ENCODE measurements at regions not wholly inside any gene's neighbourhood (a gene's known extent, or its start where the extent isn't known, plus 50 kb on each side); places are given as distances from the start of the nearest gene placed in this dataset.

DNA sequence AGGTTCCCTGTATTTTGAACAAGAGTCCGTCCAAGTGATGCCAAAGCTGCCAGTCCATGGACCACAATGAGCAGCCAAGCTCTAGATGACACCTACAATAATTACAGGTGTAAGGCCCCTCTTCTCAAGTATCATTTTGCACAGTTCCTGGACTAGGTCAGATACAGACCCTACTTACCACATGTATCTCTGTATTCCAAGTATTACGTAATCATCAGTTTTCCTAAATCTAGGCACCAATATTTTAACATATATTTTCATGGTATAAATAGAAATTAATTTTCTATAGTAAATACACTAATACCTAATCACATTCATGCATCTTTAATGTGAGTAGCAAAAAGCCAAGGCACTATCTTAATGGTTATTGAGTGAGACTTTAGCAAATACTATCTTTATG lies 157.0 kb upstream of the PRSS1 start (continued):
- TF ChIP-seq, protein P1, sequence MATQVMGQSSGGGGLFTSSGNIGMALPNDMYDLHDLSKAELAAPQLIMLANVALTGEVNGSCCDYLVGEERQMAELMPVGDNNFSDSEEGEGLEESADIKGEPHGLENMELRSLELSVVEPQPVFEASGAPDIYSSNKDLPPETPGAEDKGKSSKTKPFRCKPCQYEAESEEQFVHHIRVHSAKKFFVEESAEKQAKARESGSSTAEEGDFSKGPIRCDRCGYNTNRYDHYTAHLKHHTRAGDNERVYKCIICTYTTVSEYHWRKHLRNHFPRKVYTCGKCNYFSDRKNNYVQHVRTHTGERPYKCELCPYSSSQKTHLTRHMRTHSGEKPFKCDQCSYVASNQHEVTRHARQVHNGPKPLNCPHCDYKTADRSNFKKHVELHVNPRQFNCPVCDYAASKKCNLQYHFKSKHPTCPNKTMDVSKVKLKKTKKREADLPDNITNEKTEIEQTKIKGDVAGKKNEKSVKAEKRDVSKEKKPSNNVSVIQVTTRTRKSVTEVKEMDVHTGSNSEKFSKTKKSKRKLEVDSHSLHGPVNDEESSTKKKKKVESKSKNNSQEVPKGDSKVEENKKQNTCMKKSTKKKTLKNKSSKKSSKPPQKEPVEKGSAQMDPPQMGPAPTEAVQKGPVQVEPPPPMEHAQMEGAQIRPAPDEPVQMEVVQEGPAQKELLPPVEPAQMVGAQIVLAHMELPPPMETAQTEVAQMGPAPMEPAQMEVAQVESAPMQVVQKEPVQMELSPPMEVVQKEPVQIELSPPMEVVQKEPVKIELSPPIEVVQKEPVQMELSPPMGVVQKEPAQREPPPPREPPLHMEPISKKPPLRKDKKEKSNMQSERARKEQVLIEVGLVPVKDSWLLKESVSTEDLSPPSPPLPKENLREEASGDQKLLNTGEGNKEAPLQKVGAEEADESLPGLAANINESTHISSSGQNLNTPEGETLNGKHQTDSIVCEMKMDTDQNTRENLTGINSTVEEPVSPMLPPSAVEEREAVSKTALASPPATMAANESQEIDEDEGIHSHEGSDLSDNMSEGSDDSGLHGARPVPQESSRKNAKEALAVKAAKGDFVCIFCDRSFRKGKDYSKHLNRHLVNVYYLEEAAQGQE (IDR thresholded peaks at IDR 0.05; ENCODE audit: unreplicated experiment): no peak
- TF ChIP-seq, protein P2, sequence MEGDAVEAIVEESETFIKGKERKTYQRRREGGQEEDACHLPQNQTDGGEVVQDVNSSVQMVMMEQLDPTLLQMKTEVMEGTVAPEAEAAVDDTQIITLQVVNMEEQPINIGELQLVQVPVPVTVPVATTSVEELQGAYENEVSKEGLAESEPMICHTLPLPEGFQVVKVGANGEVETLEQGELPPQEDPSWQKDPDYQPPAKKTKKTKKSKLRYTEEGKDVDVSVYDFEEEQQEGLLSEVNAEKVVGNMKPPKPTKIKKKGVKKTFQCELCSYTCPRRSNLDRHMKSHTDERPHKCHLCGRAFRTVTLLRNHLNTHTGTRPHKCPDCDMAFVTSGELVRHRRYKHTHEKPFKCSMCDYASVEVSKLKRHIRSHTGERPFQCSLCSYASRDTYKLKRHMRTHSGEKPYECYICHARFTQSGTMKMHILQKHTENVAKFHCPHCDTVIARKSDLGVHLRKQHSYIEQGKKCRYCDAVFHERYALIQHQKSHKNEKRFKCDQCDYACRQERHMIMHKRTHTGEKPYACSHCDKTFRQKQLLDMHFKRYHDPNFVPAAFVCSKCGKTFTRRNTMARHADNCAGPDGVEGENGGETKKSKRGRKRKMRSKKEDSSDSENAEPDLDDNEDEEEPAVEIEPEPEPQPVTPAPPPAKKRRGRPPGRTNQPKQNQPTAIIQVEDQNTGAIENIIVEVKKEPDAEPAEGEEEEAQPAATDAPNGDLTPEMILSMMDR (conservative IDR thresholded peaks at IDR 0.05; ENCODE audit: low read depth in 2 of 2): no peak
- TF ChIP-seq CREB1 (CRISPR knock-in tag; IDR thresholded peaks at IDR 0.05; ENCODE audit: low read depth): no peak

DNA sequence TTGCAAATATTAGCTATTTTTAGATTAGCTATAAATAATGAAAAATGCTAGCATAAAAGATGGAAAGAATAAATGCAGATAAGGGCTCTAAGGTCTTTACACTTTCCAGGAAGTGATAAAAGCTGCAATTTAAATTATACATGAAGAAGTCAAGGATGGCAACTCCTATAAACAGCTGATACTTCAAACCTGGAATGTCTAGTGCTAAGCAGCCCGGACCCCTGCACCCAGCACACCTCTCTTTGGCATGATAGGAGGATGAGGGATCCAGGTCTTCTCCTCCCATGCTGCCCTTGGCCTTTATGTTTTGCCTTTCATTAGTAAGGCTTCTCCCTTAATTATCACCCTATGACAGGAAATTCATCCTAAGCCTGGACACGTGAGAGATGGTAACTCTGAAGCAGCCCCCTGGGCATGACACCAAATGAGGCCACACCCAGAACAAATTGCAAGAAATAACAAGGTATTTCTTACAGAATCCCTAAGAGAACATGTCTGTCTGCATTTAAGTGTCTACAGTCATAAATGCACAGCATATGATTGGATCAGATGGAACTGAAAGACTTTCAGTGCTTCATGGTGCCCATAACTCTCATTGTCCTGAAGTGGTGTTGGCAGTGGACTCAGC lies 158.3 kb upstream of the PRSS1 start:
- H3K36me3 ChIP-seq (ENCODE audit: insufficient read depth): no peaks in the 10 kb centered on the region
- H3K27me3 Mint-ChIP-seq (ENCODE audit: insufficient read depth, low read depth, poor library complexity): no peaks in the 10 kb centered on the region
- no peak overlapping the region for H2AFZ ChIP-seq
- H3K4me1 Mint-ChIP-seq: no peaks in the 10 kb centered on the region
- no peaks in the 10 kb centered on the region for H3K9me3 Mint-ChIP-seq
- H3K27me3 ChIP-seq (ENCODE audit: insufficient read depth): no peaks in the 10 kb centered on the region
- no peaks in the 10 kb centered on the region for H4K20me1 ChIP-seq (replicated peaks; ENCODE audit: insufficient read depth)
- H3K36me3 Mint-ChIP-seq (ENCODE audit: low read depth): no peaks in the 10 kb centered on the region
- H3K27ac ChIP-seq (ENCODE audit: low read depth): no peak overlapping the region
- no peak overlapping the region for H3K4me3 Mint-ChIP-seq
- H3F3A ChIP-seq (replicated peaks; ENCODE audit: low read depth): no peaks in the 10 kb centered on the region
- H3K27ac Mint-ChIP-seq: no peak overlapping the region
- H3K4me2 ChIP-seq: no peak overlapping the region
- no peaks in the 10 kb centered on the region for H3K9me2 ChIP-seq (ENCODE audit: insufficient read depth)
- H3K4me3 ChIP-seq: no peak overlapping the region
- ATAC-seq (no peak), DNase-seq (ENCODE audit: low spot score) (no peak)
- no peaks in the 10 kb centered on the region for H3K4me1 ChIP-seq (ENCODE audit: insufficient read depth)
- no peaks in the 10 kb centered on the region for H3K79me2 ChIP-seq (replicated peaks; ENCODE audit: insufficient read depth)
- TF ChIP-seq EZH2 (IDR thresholded peaks at IDR 0.05; ENCODE audit: low read depth, unreplicated experiment): no peak
- TF ChIP-seq EZH2phosphoT487 (IDR thresholded peaks at IDR 0.05; ENCODE audit: unreplicated experiment): no peak
- TF ChIP-seq JUNB (IDR thresholded peaks at IDR 0.05; ENCODE audit: unreplicated experiment): no peak
- no peak for TF ChIP-seq NANOG (IDR thresholded peaks at IDR 0.05; ENCODE audit: borderline replicate concordance)
- TF ChIP-seq, protein P3, sequence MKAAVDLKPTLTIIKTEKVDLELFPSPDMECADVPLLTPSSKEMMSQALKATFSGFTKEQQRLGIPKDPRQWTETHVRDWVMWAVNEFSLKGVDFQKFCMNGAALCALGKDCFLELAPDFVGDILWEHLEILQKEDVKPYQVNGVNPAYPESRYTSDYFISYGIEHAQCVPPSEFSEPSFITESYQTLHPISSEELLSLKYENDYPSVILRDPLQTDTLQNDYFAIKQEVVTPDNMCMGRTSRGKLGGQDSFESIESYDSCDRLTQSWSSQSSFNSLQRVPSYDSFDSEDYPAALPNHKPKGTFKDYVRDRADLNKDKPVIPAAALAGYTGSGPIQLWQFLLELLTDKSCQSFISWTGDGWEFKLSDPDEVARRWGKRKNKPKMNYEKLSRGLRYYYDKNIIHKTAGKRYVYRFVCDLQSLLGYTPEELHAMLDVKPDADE (IDR thresholded peaks at IDR 0.05): no peak
- TF ChIP-seq ZNF114 (CRISPR knock-in tag; IDR thresholded peaks at IDR 0.05): no peak
- TF ChIP-seq STAT1 (IDR thresholded peaks at IDR 0.05; ENCODE audit: unreplicated experiment): no peak
- no peak for TF ChIP-seq POLR2AphosphoS5 (IDR thresholded peaks at IDR 0.05; ENCODE audit: low read depth)
- TF ChIP-seq CREB1 (CRISPR knock-in tag; IDR thresholded peaks at IDR 0.05; ENCODE audit: low read depth): no peak
- TF ChIP-seq, protein P4, sequence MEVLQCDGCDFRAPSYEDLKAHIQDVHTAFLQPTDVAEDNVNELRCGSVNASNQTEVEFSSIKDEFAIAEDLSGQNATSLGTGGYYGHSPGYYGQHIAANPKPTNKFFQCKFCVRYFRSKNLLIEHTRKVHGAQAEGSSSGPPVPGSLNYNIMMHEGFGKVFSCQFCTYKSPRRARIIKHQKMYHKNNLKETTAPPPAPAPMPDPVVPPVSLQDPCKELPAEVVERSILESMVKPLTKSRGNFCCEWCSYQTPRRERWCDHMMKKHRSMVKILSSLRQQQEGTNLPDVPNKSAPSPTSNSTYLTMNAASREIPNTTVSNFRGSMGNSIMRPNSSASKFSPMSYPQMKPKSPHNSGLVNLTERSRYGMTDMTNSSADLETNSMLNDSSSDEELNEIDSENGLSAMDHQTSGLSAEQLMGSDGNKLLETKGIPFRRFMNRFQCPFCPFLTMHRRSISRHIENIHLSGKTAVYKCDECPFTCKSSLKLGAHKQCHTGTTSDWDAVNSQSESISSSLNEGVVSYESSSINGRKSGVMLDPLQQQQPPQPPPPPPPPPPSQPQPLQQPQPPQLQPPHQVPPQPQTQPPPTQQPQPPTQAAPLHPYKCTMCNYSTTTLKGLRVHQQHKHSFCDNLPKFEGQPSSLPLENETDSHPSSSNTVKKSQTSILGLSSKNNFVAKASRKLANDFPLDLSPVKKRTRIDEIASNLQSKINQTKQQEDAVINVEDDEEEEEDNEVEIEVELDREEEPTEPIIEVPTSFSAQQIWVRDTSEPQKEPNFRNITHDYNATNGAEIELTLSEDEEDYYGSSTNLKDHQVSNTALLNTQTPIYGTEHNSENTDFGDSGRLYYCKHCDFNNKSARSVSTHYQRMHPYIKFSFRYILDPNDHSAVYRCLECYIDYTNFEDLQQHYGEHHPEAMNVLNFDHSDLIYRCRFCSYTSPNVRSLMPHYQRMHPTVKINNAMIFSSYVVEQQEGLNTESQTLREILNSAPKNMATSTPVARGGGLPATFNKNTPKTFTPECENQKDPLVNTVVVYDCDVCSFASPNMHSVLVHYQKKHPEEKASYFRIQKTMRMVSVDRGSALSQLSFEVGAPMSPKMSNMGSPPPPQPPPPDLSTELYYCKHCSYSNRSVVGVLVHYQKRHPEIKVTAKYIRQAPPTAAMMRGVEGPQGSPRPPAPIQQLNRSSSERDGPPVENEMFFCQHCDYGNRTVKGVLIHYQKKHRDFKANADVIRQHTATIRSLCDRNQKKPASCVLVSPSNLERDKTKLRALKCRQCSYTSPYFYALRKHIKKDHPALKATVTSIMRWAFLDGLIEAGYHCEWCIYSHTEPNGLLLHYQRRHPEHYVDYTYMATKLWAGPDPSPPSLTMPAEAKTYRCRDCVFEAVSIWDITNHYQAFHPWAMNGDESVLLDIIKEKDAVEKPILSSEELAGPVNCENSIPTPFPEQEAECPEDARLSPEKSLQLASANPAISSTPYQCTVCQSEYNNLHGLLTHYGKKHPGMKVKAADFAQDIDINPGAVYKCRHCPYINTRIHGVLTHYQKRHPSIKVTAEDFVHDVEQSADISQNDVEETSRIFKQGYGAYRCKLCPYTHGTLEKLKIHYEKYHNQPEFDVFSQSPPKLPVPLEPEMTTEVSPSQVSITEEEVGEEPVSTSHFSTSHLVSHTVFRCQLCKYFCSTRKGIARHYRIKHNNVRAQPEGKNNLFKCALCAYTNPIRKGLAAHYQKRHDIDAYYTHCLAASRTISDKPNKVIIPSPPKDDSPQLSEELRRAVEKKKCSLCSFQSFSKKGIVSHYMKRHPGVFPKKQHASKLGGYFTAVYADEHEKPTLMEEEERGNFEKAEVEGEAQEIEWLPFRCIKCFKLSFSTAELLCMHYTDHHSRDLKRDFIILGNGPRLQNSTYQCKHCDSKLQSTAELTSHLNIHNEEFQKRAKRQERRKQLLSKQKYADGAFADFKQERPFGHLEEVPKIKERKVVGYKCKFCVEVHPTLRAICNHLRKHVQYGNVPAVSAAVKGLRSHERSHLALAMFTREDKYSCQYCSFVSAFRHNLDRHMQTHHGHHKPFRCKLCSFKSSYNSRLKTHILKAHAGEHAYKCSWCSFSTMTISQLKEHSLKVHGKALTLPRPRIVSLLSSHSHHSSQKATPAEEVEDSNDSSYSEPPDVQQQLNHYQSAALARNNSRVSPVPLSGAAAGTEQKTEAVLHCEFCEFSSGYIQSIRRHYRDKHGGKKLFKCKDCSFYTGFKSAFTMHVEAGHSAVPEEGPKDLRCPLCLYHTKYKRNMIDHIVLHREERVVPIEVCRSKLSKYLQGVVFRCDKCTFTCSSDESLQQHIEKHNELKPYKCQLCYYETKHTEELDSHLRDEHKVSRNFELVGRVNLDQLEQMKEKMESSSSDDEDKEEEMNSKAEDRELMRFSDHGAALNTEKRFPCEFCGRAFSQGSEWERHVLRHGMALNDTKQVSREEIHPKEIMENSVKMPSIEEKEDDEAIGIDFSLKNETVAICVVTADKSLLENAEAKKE (CRISPR knock-in tag; IDR thresholded peaks at IDR 0.05): no peak
- no peak for TF ChIP-seq ZNF331 (CRISPR knock-in tag; IDR thresholded peaks at IDR 0.05; ENCODE audit: low read depth)

Data from GM23338 (cell line).